ENCODE measurements at regions not wholly inside any gene's neighbourhood (a gene's known extent, or its start where the extent isn't known, plus 50 kb on each side); places are given as distances from the start of the nearest gene placed in this dataset.

DNA sequence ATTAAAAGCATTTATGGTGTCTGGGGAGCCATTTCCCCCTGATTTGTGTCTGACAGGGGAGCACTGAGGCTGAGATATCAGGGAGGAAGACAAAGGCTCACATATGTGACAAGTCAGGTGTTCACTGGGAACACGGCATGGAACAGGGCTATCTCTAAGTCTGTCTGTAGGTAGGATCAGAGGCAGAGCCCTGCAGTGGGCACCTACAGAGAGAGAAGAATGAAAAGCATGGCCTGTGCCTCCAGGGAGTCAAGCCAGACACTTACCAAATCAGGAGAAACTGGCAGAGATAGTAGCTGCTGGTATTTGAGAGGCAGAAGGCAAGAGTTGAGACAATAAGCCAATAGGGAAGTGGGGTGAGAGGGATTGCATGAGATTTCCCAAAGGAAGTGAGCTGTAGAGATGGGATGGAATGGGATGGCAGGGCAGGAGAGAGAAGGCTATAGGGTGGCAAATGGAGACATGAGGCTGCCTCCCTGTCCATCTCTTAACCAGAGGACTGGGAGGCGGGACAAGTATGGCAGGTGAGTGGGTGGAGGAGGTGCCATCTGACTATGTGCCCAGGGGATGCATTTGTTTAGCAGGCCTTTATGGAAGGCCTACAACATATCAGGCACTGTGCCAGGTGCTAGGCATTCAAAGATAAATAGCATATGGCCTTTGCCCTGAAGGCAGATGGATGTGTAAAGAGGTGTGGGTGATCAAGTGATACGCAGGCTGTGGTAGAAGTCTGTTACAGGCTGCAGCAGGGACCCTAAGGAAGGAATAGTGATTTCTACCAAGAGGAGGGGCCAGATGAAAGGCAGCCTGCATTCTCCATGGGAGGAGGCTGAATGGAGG lies 136.2 kb upstream of the IPO9 start:
- TF ChIP-seq CTCF (conservative IDR thresholded peaks at IDR 0.05) (no peak), EZH2 (IDR thresholded peaks at IDR 0.05; ENCODE audit: low read depth) (no peak)
